ENCODE measurements at regions not wholly inside any gene's neighbourhood (a gene's known extent, or its start where the extent isn't known, plus 50 kb on each side); places are given as distances from the start of the nearest gene placed in this dataset.

DNA sequence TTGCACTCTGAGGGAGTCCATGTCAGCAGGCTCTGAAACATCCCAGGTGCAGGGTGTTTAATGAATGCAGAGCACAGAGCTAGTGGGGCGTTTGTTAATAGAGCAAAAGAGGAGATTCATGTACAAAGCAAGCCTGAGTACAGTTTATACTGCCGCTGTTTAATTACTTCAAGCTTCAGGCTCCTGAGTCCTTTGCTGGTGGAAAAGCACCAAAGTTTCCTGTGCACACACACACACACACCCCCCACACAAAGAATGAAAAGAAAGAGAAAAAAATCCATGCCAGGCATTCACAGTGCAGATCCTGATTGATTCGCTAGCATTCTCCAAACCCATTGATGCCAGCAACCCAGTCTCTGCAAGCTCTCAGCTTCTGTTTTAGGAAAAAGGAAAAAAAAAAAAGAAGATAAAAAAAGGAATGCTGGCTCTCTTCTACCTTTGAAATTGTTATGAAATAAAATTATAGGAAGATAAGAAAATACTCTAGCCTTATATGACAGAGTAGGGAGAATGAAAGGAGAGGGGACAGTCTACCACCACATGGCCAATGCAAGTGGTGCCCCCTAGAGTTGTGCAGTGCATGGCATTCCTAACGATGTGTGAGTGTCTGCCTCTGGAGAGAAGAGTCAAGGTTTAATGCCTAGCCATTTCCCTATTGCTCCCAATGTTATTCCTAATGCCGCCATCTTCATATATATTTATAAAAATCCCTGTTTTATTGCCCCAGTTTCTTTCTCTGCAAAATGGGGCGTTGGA, 216.5 kb downstream of the TMEM114 start:
- no peak for DNase-seq

DNA sequence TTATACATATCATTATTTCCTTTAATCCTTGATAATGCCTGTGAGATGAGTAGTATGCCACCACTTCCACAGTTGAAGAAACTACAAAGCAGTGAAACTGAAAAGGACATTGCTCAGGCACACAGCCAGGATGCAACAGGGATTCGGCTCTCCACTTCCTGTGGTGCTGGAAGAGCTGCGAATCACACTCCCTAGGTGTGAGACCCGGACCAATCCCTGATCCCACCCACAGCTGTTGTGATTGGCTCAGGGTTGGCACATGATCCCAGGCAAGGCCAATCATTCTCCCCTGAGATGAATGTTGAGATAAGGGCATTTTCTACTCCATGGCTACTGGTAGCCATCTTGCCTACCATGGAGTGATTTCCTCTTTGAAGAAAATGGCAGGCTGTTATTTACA, 218.2 kb downstream of the TMEM114 start:
- DNase-seq: no peak

DNA sequence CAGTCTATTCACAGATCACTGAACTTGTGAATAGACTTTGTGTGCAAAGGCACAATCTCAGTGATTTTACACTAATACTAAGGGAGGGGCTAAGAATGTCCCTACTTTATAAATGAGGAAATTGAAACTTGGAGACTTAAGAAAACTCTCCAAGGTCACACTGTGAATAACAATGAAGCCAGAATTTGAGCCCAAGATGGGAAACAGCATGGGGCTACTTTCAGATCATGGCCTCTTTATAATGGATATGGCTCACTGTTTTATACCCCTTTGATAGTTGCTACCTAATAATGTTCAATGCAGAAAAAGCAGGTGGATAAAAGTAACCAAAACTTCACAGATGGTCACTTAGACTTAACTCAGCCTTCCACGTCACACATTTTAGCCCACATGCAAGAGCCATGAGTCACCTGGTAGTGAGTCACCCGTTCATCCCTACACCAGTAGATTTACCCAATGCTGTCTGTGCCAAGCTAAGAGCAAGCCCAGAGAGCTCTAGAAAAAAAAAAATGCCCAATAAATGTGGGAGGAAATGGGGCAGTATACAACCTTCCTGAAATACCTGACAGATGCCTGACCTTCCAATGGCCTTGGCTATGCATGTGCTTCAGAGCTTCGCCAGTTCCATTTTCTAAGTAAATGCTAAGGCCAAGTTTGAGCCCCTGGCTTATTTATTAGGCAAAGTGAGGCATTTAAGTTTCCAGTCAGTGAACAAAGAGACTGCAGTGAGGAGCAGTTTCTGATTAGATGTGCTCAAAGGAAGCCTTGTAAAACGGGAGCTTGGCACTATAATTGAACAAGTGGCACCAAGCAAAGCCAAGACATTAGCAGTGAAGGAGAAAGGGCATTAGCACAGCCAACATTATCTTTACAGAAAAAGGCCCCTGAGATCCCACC, 219.7 kb downstream of the TMEM114 start:
- no peak for DNase-seq

DNA sequence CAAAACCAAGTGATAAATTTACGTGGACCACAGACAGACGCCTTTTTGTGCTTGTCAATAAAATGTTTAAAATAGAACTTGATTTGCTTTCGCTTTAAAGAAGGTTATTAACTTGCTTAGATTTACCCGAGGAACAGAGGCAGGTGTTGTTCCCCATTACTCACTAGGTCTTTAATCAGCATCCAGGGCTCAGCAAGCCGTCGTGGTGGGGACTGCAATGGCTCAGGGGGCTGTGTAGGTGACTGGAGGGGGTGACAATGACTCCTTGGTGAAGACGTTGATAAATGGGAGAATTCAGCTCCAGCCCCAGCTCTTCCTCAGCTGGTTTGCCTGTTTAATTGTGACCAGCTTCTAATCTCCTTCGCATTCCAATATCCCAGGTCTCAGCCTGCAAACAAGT, 231.4 kb downstream of the TMEM114 start:
- DNase-seq: no peak

DNA sequence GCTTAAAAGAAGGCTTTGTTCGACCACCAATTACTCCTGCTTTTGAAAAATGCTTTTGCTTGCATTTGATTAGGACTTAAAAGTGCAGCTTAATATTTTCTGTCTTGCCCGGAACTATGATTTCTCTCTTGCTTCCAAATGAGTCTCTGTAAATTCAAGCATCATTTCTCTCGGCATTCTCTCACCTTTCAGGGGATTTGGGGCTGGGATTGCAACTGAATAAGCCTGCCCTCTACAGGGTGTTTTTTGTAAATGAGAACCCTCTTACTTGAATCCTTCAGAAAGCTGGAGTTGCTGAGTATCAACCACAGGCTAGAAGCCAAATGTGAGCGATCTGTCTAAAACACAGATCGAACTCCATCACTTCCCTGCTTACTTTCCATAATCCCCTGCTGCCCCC, 234.6 kb downstream of the TMEM114 start:
- no peak for DNase-seq

DNA sequence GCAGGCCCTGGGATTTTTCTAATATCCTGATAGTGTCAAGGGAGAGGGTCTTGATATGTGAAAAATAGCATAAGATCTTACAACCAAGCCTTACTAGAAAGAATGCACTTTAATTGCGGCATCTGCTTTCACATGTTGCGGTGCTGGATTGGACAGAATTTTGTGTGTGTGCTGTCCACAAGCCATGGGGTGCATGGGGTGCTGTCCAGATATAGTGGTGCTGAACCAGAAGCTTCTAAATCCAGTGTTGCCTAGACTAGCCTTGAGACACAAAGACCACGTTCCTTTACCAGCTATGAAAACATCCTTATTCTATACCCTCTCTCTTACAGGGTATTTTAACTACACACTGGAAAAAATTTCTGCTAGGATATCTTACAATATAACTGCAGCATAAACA, 244.0 kb downstream of the TMEM114 start:
- DNase-seq: no peak

- no peak for DNase-seq
Observed at GRCh38 chr16:8342276-8342675, 248.0 kb downstream of the TMEM114 start.

- no peak for DNase-seq
Observed at GRCh38 chr16:8330761-8331160, 259.6 kb downstream of the TMEM114 start.

- DNase-seq: no peak
Observed at GRCh38 chr16:8326232-8326631, 264.1 kb downstream of the TMEM114 start.

DNA sequence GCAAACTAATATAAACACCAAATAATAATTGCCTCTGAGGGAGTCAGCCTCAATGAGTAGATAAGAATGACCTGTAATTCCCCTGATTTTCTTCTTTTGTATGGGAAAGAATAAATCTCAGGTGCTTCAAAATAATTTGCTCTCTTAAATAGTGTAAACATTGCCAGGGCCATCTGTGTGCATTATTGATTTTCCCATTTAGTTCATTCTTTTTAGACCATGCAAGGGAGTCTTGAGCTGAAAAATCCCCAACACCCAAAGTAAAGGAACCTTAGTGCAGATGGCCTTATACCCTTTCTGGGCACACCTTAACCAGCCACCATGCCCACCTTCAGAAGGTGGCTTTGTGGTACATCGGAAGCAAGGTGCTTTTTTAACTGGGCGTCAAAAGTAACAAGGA, 267.2 kb downstream of the TMEM114 start:
- DNase-seq: no peak

- no peak for DNase-seq
Observed at GRCh38 chr16:8320131-8320530, 270.2 kb downstream of the TMEM114 start.

DNA sequence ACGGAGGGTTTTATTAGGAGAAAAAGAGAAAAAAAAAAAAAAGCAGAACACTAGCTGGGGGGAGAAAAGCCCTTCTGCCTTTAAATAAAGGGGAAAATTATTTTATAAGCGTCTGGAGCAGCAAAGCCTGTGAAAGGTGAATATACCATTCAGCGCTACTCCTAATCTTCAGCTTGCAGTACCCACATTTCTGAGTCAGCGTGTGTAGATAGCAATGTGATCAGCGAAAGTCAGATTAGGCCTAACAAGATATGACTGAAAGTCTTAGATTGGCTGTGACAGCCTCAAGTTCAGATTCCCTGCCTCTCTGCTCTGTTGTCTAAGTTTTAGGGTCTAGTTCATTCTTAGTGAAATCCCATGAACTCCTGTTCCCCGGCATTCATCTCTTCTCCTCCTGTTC, 279.5 kb downstream of the TMEM114 start:
- DNase-seq: no peak

- DNase-seq: no peak
Observed at GRCh38 chr16:8310323-8310722, 280.0 kb downstream of the TMEM114 start.

DNA sequence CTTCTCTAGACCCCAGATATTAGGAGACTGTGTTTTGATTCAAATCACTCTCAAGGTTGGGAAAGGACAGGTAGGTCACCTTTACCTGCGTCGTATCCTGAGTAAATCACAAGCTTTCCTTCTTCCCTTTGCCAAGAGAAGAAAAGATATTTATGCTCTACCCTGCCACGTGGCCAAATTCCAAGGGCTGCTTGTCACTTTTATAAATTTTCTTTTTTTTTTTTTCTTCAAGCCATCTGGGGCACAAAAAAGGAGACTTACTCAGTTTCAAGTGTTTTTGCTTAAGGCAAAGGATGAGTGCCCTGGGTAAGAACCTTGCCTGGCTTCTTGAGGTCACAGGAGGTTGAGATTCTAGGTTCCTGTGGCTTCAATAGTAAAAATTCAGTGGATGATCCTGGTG, 285.1 kb downstream of the TMEM114 start:
- DNase-seq: no peak

DNA sequence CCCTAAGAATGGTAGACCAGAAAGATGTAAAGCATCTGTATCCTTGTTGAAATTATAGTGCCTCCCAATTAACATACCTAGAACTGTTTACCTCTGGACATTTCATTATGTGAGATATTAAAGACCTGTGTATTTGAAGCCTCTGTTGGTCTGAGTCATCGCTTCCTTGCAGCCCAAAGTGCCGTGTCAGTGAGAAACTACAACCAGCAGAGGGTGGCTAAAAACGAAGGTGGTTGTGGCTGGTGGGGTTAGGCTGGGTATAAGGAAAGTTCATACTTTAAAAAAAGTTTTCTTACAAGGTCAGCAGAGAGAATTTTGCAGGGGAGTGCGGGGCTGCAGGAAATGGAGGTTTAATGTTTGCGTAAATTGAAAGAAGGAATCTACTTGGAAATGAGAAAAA, 290.7 kb downstream of the TMEM114 start:
- DNase-seq: no peak

DNA sequence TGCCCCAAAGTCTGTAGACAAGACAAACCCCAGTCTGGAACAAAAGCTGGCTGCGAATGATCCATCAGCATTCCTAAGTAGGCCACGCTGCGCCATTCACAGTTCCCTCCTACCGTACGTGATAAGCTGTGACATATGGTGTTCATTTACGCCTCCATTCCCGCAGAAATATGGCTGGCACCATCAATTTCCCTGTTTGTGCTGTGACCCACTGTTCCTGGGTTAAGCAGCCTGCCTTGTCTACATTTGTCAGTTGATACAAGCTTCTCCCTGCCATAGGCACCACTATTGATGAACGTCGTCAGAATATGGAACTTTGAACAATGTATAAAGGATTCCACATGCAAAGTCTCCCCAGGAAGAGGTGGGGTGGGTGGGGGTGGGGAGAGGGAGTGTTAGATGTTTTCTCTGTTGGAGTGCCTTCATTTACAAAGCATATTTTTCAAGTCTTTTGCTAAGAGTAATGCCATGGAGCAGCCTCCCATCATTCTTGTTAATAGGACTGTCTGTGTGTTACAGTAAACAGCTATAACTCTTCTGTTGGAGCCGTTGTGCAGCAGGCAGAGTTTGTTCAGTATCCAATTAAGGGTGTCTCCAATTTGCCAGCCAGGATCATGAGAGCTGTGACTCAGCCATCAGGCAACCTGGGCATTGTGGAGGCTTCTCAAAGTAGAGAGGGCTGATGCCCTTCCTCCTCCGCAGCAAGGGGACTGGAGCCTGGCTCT, 294.6 kb downstream of the TMEM114 start:
- DNase-seq: no peak

- DNase-seq: no peak
Observed at GRCh38 chr16:8293413-8293812, 296.9 kb downstream of the TMEM114 start.

GRCh38 chr16:8292271-8292670, 298.0 kb downstream of the TMEM114 start:
- no peak for DNase-seq

DNA sequence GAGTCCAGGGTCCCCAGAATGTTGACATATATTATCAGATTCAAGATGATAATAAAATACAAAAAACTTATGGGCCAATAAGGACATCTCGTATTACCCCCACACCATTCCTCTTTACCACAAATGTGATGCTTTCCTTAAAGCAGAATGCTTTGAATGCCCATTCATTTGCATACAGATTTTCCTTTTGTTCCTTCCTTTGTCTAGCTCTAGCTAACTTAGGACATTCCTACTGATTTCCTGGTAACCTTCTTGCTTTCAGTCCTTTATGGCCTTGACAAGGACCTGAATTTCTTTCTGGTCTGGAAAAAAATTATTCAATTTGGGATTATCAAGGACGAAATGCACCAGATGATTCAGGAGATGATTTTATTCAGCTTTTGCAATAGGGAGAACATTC, 304.0 kb downstream of the TMEM114 start:
- DNase-seq: no peak

- no peak for DNase-seq
Observed at GRCh38 chr16:8283195-8283594, 307.1 kb downstream of the TMEM114 start.

DNA sequence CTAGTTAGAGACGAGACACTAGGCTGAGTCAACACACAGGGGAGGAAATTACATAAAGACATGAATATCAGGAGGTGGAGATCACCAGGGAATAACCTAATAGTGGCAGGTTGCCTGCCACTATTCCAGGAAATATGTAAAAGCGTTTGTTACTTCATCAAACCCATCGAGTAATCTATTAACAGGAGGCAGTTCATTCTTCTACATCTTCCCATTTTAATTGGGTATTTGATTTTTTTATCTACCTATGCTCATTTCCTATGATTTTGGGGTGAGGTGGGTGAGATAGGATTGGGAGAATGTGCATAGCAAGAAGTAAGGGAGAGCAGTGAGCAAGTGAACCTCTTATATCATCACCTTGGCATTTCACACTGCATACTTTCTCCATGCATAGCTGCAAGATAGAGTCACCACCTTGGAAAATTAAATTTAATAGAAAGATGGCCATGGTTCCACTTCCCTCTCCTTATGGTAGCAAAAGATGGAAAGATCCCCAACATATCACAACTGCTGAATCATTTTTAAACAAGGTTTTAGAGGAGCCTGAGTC, 312.2 kb downstream of the TMEM114 start:
- no peak for DNase-seq

DNA sequence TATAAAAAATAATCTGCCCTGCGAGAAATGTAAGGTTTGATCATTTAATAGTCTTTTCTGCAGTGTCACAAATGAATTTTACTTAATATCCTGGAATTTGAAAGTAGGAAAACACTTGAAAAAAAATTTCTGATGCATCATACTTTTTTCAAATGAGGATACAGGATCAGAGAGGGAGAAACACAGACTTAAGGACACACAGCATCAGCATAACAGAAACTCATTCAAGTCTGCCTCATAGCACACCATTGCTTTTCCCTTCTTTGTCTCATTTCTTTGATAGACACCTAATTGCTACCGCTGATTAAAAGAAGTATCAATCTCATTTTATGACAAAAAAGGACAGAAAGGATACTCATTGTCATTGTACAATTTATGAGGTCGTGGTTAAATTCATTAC, 319.0 kb downstream of the TMEM114 start:
- no peak for DNase-seq

GRCh38 chr16:8262299-8262698, 328.0 kb downstream of the TMEM114 start:
- no peak for DNase-seq
